HG03469 (cell line): ENCODE measurements at regions not wholly inside any gene's neighbourhood (a gene's known extent, or its start where the extent isn't known, plus 50 kb on each side); places are given as distances from the start of the nearest gene placed in this dataset.
"Not testable (repeated sequence)": the region's sequence is repeated elsewhere in the genome, so short reads cannot be mapped to it uniquely, and the experiment has no call there.

Experiments
- ATAC-seq: cut with Tn5 transposase; IDR thresholded peaks from one replicate; pipeline ENCODE4 v1.9.1; 2021; ENCODE audit warnings: mild to moderate bottlenecking, moderate library complexity, moderate number of reproducible peaks; ENCODE audit not compliant: unreplicated experiment

GRCh38 chr9:90458485-90458884 is 184.1 kb downstream of the DIRAS2 start:
- ATAC-seq: no peak

GRCh38 chr9:90459321-90459720 is 183.3 kb downstream of the DIRAS2 start:
- ATAC-seq: no peak

- ATAC-seq: no peak
These were observed 182.4 kb downstream of the DIRAS2 start for GRCh38 chr9:90460220-90460619.

- no peak for ATAC-seq
These were observed 177.6 kb downstream of the DIRAS2 start for GRCh38 chr9:90464978-90465377.

- ATAC-seq: no peak
These were observed 176.2 kb downstream of the DIRAS2 start for GRCh38 chr9:90466441-90466840.

GRCh38 chr9:90469435-90469834 is 173.2 kb downstream of the DIRAS2 start:
- no peak for ATAC-seq

GRCh38 chr9:90469865-90470387 is 172.7 kb downstream of the DIRAS2 start:
- no peak for ATAC-seq

- no peak for ATAC-seq
These were observed 166.6 kb downstream of the DIRAS2 start for GRCh38 chr9:90476058-90476457.

GRCh38 chr9:90477535-90477934 is 165.1 kb downstream of the DIRAS2 start:
- no peak for ATAC-seq

GRCh38 chr9:90478821-90479220 is 163.8 kb downstream of the DIRAS2 start:
- no peak for ATAC-seq

GRCh38 chr9:90485028-90485427 is 157.6 kb downstream of the DIRAS2 start:
- no peak for ATAC-seq

- ATAC-seq: no peak
These were observed 153.6 kb downstream of the DIRAS2 start for GRCh38 chr9:90489066-90489465.

- ATAC-seq: no peak
These were observed 142.9 kb downstream of the DIRAS2 start for GRCh38 chr9:90499761-90500160.

GRCh38 chr9:90502134-90502533 is 140.5 kb downstream of the DIRAS2 start:
- ATAC-seq: no peak

GRCh38 chr9:90504486-90504885 is 138.1 kb downstream of the DIRAS2 start:
- ATAC-seq: no peak

GRCh38 chr9:90505695-90506094 is 136.9 kb downstream of the DIRAS2 start:
- no peak for ATAC-seq

GRCh38 chr9:90506402-90506801 is 136.2 kb downstream of the DIRAS2 start:
- ATAC-seq: not testable (repeated sequence)

GRCh38 chr9:90507621-90508020 is 135.0 kb downstream of the DIRAS2 start:
- no peak for ATAC-seq

- no peak for ATAC-seq
These were observed 133.7 kb downstream of the DIRAS2 start for GRCh38 chr9:90508940-90509339.

GRCh38 chr9:90511711-90512110 is 130.9 kb downstream of the DIRAS2 start:
- no peak for ATAC-seq

GRCh38 chr9:90514877-90515276 is 127.7 kb downstream of the DIRAS2 start:
- no peak for ATAC-seq

GRCh38 chr9:90515510-90515909 is 127.1 kb downstream of the DIRAS2 start:
- no peak for ATAC-seq

- ATAC-seq: no peak
These were observed 125.5 kb downstream of the DIRAS2 start for GRCh38 chr9:90517103-90517502.
